Ishikawa (cell line): ENCODE measurements at regions not wholly inside any gene's neighbourhood (a gene's known extent, or its start where the extent isn't known, plus 50 kb on each side); places are given as distances from the start of the nearest gene placed in this dataset.

ENCODE experiments used
- CEBPB ChIP-seq: IDR thresholded peaks from 2 replicates; pipeline ENCODE4 v1.6.1; 2012
- CREB1 ChIP-seq: IDR thresholded peaks from 2 replicates; pipeline ENCODE4 v1.6.1; 2012; ENCODE audit warnings: low read depth
- EGR1 ChIP-seq: IDR thresholded peaks from 2 replicates; pipeline ENCODE4 v1.6.1; 2012
- EP300 ChIP-seq: IDR thresholded peaks from 2 replicates; pipeline ENCODE4 v1.6.1; 2012; ENCODE audit warnings: borderline replicate concordance
- FOXM1 ChIP-seq: IDR thresholded peaks from 2 replicates; pipeline ENCODE4 v1.6.1; 2012; ENCODE audit warnings: low read depth, borderline replicate concordance
- MAX ChIP-seq: IDR thresholded peaks from 2 replicates; pipeline ENCODE4 v1.6.1; 2012
- NFIC ChIP-seq: IDR thresholded peaks from 2 replicates; pipeline ENCODE4 v1.6.1; 2012
- RAD21 ChIP-seq: IDR thresholded peaks from 2 replicates; pipeline ENCODE4 v1.6.1; 2012; ENCODE audit warnings: low read depth
- REST ChIP-seq: IDR thresholded peaks from 2 replicates; pipeline ENCODE4 v1.6.1; 2012; ENCODE audit warnings: low read depth, mild to moderate bottlenecking
- TAF1 ChIP-seq: IDR thresholded peaks from 2 replicates; pipeline ENCODE4 v1.6.1; 2012; ENCODE audit warnings: low read depth, mild to moderate bottlenecking
- TEAD4 ChIP-seq: IDR thresholded peaks from 2 replicates; pipeline ENCODE4 v1.6.1; 2012
- USF1 ChIP-seq: IDR thresholded peaks from 2 replicates; pipeline ENCODE4 v1.6.1; 2012
- YY1 ChIP-seq: IDR thresholded peaks from 2 replicates; pipeline ENCODE4 v1.6.1; 2012; ENCODE audit warnings: low read depth
- ZBTB7A ChIP-seq: IDR thresholded peaks from 2 replicates; pipeline ENCODE4 v1.6.1; 2012; ENCODE audit warnings: low read depth

GRCh38 chr9:79946712-79947111 is 374.9 kb downstream of the TLE4 start:
- no peak for TF ChIP-seq EP300
- TF ChIP-seq MAX = no peak
- TF ChIP-seq TEAD4 = no peak
- no peak for TF ChIP-seq ZBTB7A
- TF ChIP-seq FOXM1 = no peak
- TF ChIP-seq EGR1 = no peak
- no peak for TF ChIP-seq TAF1
- TF ChIP-seq CREB1 = no peak
- TF ChIP-seq YY1 = no peak
- no peak for TF ChIP-seq CEBPB
- no peak for TF ChIP-seq REST
- no peak for TF ChIP-seq USF1
- no peak for TF ChIP-seq NFIC
- no peak for TF ChIP-seq RAD21
